Hepatocyte (in vitro differentiated cells): ENCODE measurements at regions not wholly inside any gene's neighbourhood (a gene's known extent, or its start where the extent isn't known, plus 50 kb on each side); places are given as distances from the start of the nearest gene placed in this dataset.

ENCODE experiments used
- CTCF ChIP-seq: fragments of 200-600 bp; sonication (generic); IDR thresholded peaks from 2 replicates; pipeline ENCODE4 v1.5.1; 2016; ENCODE audit warnings: antibody characterized with exemption, mild to moderate bottlenecking; ENCODE audit not compliant: poor library complexity
- EZH2 ChIP-seq: fragments of 200-600 bp; sonication (generic); IDR thresholded peaks from 2 replicates; pipeline ENCODE4 v1.6.1; 2016; ENCODE audit warnings: antibody characterized with exemption, mild to moderate bottlenecking, borderline replicate concordance
- EZH2phosphoT487 ChIP-seq: fragments of 200-600 bp; sonication (generic); IDR thresholded peaks from one replicate; pipeline ENCODE4 v1.6.1; 2018; ENCODE audit warnings: antibody characterized with exemption, mild to moderate bottlenecking, low read depth, moderate library complexity; ENCODE audit not compliant: unreplicated experiment, severe bottlenecking

- TF ChIP-seq CTCF (no peak), EZH2 (no peak), EZH2phosphoT487 (no peak)
Observed at GRCh38 chr2:16168506-16169264, 228.3 kb downstream of the MYCN start.
